ENCODE measurements at regions not wholly inside any gene's neighbourhood (a gene's known extent, or its start where the extent isn't known, plus 50 kb on each side); places are given as distances from the start of the nearest gene placed in this dataset.

DNA sequence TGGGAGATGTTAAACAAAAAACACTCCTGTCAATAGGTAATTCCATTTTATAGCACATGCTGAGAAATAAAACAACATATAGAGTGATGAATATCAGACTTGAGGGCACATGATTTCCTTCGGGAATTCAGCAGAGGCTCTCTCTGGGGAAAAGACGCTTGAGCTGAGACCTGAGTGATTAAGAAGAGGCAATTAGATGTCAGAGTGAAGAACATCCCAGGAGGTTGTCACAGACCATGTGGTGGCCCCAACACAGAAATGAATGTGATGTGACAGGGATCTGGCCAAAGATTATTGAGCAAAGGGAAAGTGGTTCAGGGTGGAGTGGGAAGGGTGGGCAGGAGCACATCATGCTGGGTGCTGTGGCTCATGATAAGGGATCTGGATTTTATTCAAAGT is 254.7 kb downstream of the RAD51AP2 start:
- H3K4me3 ChIP-seq (ENCODE audit: low read depth, low read length) = no peak overlapping the region
- DNase-seq (ENCODE audit: low read depth) = no peak
- TF ChIP-seq, protein P1, sequence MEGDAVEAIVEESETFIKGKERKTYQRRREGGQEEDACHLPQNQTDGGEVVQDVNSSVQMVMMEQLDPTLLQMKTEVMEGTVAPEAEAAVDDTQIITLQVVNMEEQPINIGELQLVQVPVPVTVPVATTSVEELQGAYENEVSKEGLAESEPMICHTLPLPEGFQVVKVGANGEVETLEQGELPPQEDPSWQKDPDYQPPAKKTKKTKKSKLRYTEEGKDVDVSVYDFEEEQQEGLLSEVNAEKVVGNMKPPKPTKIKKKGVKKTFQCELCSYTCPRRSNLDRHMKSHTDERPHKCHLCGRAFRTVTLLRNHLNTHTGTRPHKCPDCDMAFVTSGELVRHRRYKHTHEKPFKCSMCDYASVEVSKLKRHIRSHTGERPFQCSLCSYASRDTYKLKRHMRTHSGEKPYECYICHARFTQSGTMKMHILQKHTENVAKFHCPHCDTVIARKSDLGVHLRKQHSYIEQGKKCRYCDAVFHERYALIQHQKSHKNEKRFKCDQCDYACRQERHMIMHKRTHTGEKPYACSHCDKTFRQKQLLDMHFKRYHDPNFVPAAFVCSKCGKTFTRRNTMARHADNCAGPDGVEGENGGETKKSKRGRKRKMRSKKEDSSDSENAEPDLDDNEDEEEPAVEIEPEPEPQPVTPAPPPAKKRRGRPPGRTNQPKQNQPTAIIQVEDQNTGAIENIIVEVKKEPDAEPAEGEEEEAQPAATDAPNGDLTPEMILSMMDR (conservative IDR thresholded peaks at IDR 0.05; ENCODE audit: low read depth, low read length) = no peak

DNA sequence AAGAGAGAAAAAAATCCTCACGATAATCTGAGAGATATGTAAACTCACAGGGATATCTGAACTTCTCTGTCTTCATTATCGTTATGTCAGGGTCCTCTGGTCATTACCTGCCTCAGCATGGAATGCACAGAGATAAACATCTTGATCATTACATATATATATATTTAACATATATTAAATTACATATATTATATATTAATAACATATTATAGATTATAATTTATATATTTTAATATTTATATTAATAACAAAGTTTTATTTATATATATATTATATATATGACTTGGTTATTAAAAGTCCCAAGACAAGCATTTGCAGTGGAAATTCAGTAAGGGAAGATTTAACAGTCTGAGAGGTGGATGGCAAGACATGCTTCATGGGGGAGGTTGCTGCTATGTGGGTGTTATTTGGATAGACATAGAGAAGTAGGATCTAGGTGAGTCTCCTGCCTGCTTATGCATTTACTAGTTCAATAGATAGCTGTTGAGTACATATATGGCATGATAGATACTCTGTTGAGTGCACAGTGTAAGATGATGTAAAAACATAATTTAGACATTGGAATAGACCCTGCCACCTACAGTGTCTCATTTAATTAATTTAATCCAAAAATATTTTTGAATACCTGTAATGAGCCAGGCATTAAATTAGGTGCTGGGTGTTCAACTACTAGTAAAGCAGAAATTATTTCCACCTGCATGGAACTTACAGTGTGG is 255.2 kb downstream of the RAD51AP2 start:
- no peak overlapping the region for H3K4me3 ChIP-seq (ENCODE audit: low read depth, low read length)
- no peak for DNase-seq (ENCODE audit: low read depth)
- TF ChIP-seq, protein P1 (conservative IDR thresholded peaks at IDR 0.05; ENCODE audit: low read depth, low read length) = no peak

DNA sequence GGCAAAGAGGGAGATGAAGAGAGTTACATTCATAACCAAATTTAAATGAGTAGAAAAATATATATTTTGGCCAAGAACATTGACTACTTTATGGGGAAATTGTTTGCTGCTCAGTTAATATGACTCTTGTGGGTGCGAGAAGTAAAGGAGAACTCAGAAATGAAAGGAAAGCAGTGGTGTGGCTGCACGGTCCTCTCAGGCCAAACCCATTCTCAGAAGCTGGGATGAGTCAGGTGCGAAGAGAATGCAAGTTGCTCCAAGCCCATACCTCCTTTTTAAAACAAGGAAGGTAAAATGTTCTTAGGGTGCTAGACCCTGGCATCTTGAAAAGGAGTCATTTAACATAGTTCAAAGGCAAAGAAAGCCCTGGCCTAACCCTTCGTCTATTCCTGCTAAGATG is 258.6 kb downstream of the RAD51AP2 start:
- no peak overlapping the region for H3K4me3 ChIP-seq (ENCODE audit: low read depth, low read length)
- no peak for DNase-seq (ENCODE audit: low read depth)
- TF ChIP-seq, protein P1 (conservative IDR thresholded peaks at IDR 0.05; ENCODE audit: low read depth, low read length) = no peak

DNA sequence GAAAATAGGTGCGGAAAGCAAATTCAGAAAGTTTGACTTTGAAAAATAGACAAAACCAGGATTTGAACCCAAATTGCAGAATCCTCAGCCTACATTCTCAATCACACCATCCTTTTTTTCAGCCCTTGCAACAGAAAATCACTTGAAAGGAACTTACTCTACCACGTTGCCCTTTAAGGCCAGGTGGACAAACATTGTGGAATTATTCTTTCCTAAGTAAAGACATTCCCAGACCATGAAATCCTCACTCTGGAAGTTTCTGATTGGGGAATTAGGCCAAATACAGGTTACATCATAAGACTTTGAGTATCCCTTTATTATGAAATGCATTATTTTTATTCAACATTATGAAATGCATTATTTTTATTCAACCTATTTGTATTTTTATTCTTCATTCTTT is 259.4 kb downstream of the RAD51AP2 start:
- no peak for DNase-seq (ENCODE audit: low read depth)
- TF ChIP-seq, protein P1 (conservative IDR thresholded peaks at IDR 0.05; ENCODE audit: low read depth, low read length) = no peak
- H3K4me3 ChIP-seq (ENCODE audit: low read depth, low read length) = no peak overlapping the region

DNA sequence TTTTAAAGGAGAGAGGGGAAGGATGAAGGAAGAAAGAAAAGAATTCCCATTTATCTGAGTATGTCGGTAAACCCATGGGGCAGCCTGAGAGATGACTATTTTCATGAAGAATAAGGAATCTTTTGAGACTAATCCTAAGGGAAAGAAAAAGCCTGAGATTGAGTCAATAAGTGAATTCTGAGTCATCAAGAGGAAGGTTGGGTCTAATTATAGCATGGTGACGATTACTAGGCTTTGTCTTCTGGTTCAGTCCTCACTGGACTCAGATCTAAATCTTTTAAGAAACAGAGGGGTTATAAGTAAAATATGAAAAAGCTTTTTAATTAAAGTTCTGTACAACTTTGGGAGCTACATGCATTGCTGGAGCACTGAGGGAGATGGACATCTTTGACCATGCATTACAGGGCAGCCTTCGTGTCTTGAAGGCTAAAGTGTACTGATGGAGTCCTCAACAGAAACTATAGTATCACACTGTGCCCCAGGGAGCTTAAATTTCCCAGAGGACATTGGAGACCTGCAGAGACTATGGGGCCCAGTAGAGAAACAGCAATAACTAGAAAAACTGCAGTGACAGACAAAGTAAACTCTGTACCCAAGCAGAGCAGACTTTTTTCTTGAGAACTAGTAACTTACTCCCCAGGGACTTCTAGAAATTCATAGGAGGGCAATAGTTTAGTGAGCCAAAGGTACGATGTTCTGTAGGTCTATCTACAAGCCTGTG is 260.9 kb downstream of the RAD51AP2 start:
- DNase-seq (ENCODE audit: low read depth) = no peak
- H3K4me3 ChIP-seq (ENCODE audit: low read depth, low read length) = no peak overlapping the region
- TF ChIP-seq, protein P1 (conservative IDR thresholded peaks at IDR 0.05; ENCODE audit: low read depth, low read length) = no peak

DNA sequence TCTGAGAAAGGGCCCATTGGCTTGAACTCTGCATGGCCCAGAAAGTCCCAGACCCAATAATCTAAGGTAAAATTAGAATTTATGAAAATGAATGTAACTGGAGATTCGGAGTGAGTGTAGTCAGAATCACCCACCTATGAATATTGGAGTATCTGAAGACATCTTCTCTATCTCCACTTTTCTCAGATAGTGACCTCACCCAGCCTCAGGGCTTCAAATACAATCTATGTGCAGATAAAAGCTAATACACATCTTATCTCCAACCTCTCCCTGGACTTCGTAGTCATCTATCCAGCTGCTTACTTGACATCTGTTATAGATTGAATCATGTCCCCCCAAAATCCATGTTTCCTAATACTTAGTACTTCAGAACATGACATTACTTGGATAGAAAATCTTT is 263.2 kb downstream of the RAD51AP2 start:
- H3K4me3 ChIP-seq (ENCODE audit: low read depth, low read length) = no peak overlapping the region
- TF ChIP-seq, protein P1 (conservative IDR thresholded peaks at IDR 0.05; ENCODE audit: low read depth, low read length) = no peak
- no peak for DNase-seq (ENCODE audit: low read depth)
